ENCODE measurements at regions not wholly inside any gene's neighbourhood (a gene's known extent, or its start where the extent isn't known, plus 50 kb on each side); places are given as distances from the start of the nearest gene placed in this dataset.

GRCh38 chr2:57049273-57049672, 865.5 kb downstream of the CCDC85A start:
- no peak for TF ChIP-seq EZH2phosphoT487 (IDR thresholded peaks at IDR 0.05)
- TF ChIP-seq CTCF (IDR thresholded peaks at IDR 0.05): no peak
- no peak for TF ChIP-seq EZH2 (IDR thresholded peaks at IDR 0.05)
